GM19455 (cell line): ENCODE measurements at regions not wholly inside any gene's neighbourhood (a gene's known extent, or its start where the extent isn't known, plus 50 kb on each side); places are given as distances from the start of the nearest gene placed in this dataset.

Experiments used
- ATAC-seq: cut with Tn5 transposase; IDR thresholded peaks from one replicate; pipeline ENCODE4 v1.9.1; 2021; ENCODE audit not compliant: unreplicated experiment

- ATAC-seq: no peak
Observed at GRCh38 chr10:62545160-62546066, 171.2 kb downstream of the ZNF365 start.

DNA sequence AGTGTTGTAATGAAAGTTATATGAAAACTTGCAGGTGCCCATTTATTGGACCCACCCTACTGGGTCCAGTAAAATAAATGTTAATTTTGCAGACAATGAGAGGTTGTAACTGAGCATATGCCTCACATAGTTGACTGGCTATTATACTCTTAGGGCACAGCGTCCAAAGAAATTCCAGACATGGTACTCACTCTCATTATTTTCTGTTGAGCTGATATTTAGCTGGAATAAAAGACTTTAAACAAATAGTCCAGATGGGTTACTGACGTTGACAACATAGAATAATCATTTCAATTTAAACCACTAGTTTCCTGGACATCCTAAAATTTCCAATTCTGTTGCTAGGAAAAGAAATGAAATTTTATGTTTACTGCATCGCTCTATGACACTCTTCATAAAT lies 174.5 kb downstream of the ZNF365 start:
- no peak for ATAC-seq

- ATAC-seq: no peak
Observed at GRCh38 chr10:62550173-62550572, 176.0 kb downstream of the ZNF365 start.

GRCh38 chr10:62554632-62555199 lies 180.5 kb downstream of the ZNF365 start:
- ATAC-seq: no peak

- no peak for ATAC-seq
Observed at GRCh38 chr10:62559481-62560200, 185.5 kb downstream of the ZNF365 start.

DNA sequence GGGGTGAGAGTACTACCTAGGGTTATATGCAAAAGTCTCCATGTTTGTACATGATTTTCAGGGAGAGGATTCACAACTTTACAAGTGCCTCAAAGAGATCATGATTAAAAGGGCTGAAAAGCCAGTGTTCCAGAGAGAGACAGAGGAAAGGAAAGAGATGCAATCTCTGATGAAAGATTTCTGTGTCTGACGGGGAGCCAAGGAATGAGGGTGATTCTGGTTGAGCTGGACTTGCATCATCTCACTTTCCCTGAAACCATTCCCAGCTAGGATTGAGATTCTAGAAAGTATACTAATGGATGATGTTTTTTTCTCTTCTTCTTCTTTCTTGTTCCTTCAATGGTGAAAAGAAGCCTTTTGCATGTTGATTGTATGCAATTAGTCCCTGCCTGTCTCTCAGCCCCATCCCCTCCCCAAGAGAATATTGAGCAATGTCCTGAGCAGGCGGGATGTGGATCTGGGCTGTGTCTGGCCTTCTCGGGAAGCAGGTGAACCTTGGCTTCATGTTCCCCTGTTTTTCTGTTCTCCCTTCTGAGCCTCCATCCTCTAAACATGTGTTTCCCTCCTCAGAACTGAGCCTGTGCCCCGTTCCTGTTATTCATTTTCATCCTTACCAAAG lies 186.1 kb downstream of the ZNF365 start:
- ATAC-seq: no peak

- ATAC-seq: no peak
Observed at GRCh38 chr10:62561151-62561550, 187.0 kb downstream of the ZNF365 start.

GRCh38 chr10:62562101-62562500 lies 187.9 kb downstream of the ZNF365 start:
- ATAC-seq: no peak

DNA sequence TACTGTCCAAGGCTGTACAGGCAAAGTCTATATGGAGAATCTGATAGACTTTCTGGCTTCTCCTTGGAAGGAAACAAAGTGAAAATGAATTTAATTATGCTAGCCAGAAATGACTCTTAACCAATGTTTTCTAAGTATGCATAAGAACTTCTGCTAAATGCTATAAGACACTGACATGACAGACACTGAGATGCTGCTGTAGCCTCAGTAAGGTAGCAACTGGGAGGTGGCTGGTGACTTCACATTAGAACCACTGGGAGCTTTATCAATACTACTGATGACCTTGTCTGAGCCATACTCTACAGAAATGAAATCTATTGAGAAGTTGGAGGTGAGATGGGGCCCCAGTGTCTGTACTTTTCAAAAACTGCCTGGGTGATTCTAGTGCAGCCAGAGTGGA lies 188.6 kb downstream of the ZNF365 start:
- ATAC-seq: no peak

GRCh38 chr10:62573929-62574328 lies 199.8 kb downstream of the ZNF365 start:
- no peak for ATAC-seq

DNA sequence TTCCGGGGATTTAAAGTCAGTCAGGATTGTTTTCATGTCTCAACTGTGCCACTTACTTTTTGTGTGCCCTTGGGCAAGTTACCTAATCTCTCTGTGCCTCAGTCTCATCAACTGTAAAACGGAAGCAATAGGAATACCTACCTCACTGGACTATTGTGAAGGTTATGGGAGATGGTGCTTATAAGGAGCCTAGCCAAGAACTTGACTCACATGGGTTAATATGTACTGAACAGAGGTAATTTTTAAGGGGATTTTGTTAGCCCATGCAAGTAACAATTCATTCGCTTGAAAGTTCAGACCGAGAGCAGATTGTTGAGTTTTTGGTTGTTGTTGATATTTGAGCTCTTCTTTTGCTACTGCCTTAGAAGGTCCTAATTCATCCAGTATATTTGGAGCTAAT lies 202.9 kb downstream of the ZNF365 start:
- no peak for ATAC-seq

DNA sequence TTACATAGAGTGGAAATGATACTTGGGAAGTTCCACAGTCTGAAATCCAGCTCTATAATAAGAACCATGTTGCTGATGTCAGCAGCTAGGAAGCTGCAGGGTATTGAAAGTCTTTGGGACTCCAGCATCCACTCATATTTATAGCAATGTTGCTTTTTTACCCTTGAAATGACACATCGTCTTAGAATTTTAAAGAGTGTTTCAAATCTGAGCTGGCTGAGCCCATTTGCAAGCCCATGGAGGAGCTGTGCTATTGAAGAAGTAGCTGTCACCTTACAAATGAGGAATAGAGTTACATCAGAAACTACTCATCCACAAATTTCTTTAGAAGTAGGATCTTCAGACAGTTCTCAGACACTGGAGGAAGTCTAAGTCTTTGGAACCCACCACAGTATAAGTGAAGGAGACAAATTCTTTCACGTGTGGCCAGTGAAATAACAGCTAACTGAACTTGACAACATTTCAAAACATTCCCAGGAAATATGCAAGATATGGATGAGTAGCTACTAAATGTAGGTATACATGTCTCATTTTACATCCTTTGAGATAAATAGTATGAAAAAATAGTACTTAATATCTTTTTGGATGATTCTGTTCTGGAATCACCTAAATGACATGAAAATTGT lies 203.6 kb downstream of the ZNF365 start:
- ATAC-seq: no peak

DNA sequence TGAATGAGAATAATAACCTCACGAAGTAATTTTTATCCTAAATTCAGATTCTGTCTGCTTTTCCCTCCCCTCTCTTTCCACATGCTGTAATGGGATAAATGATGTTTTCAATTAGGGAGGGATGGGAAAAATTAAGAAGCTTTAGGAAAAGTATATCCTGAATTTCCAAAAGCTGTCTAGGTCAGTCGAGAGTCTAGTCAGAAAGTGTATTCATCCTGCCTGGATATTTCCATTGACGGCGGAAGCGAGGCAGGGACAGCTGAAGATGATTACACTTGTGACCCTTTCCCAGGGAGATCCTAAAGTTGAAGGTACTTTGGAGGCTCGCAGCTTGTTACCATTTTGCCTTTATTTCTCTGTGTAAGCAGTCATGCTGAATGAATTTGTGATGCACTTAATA lies 204.1 kb downstream of the ZNF365 start:
- ATAC-seq: no peak

- ATAC-seq: no peak
Observed at GRCh38 chr10:62578916-62579315, 204.7 kb downstream of the ZNF365 start.

GRCh38 chr10:62580396-62580795 lies 206.2 kb downstream of the ZNF365 start:
- ATAC-seq: no peak

- no peak for ATAC-seq
Observed at GRCh38 chr10:62581351-62581750, 207.2 kb downstream of the ZNF365 start.

DNA sequence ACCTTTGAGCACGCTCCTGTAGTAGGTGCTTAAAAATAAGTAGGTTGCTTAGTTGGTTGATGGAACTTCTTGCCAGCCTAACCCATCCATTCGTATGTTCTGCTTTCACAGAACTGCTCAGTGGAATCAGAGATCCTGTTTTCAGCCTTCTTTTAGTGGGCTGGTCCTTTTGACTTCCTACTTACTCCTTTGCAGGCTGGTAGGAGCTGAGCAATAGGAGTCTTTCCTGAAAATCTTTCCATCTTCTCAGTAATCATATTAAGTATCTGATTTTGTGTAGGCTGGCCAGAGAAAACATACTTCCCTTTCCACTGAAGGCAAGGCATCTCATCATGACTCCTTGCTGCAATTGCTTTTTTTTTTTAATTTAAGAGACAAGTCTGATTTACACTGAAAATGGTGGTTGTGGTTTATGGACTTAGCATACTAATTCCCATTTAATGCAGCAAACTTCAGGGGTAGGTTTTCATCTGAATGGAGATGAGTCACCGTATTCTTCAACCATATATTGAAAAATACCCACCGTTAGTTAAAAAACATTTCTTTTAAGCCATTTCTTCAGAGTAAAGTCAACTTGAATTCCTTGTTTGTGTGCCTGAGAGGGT lies 208.0 kb downstream of the ZNF365 start:
- no peak for ATAC-seq

DNA sequence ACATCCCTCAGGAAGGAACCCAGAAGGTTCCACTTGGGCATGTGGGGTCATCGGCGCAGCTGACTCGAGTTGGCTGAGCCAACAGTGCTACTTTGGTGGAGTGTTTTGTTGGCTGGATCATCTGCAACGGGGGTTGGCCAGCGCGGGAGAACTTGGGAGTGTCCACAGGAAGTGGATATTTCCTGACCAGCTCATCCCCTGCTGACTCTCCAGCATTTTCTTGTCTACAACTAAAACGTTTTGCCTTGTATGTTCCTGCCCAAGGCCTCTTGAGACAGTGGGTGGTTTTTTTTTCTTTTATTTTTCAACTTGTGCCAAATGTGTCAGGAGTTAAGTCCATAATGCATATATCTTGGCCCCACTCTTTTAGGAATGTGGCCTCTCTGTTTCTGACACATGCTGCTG lies 208.6 kb downstream of the ZNF365 start:
- no peak for ATAC-seq

DNA sequence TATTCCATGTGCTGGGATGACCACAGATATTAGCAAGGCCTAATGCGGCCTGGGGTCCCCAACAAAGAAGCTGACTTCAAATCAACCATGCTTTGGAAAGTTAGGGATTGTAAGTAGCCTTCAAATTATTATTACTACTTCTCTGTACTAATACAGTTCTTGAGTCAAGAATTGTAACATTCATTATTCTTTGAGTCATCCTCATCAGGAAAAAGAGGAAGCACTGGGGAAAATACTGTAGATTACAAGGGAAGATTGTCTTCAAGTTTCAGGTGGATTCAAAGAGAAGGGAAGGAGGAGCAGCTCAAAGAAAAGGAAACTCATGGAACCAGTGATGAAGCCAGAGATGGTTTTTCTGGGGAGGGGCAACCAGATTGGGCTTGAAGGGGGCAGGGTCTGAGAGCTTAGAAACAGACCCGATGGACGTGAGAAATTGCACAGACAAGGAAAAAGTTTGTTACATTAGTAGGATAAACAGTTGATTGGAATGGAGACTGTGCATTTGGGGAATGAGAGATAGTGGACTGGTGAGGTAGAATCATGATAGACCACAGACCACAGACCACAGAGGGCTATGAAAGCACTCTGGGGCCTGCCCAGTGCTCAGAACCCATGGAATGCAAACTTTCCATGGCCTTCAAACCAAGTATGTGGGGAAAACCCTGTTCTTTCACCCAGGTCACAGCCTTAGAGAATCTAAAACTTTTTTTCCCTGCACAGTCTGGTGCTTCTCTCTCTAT lies 209.9 kb downstream of the ZNF365 start:
- ATAC-seq: no peak

- ATAC-seq: no peak
Observed at GRCh38 chr10:62584731-62585130, 210.6 kb downstream of the ZNF365 start.
